ENCODE measurements at regions not wholly inside any gene's neighbourhood (a gene's known extent, or its start where the extent isn't known, plus 50 kb on each side); places are given as distances from the start of the nearest gene placed in this dataset.

- TF ChIP-seq ZNF248 (tag by site-specific recombination; IDR thresholded peaks at IDR 0.05) (no peak), ZNF530 (tag by site-specific recombination; IDR thresholded peaks at IDR 0.05; ENCODE audit: low read depth) (no peak)
- TF ChIP-seq, protein P1, sequence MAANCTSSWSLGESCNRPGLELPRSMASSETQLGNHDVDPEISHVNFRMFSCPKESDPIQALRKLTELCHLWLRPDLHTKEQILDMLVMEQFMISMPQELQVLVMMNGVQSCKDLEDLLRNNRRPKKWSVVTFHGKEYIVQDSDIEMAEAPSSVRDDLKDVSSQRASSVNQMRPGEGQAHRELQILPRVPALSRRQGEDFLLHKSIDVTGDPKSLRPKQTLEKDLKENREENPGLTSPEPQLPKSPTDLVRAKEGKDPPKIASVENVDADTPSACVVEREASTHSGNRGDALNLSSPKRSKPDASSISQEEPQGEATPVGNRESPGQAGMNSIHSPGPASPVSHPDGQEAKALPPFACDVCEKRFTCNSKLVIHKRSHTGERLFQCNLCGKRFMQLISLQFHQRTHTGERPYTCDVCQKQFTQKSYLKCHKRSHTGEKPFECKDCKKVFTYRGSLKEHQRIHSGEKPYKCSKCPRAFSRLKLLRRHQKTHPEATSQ (tag by site-specific recombination; IDR thresholded peaks at IDR 0.05) = no peak
- TF ChIP-seq, protein P2, sequence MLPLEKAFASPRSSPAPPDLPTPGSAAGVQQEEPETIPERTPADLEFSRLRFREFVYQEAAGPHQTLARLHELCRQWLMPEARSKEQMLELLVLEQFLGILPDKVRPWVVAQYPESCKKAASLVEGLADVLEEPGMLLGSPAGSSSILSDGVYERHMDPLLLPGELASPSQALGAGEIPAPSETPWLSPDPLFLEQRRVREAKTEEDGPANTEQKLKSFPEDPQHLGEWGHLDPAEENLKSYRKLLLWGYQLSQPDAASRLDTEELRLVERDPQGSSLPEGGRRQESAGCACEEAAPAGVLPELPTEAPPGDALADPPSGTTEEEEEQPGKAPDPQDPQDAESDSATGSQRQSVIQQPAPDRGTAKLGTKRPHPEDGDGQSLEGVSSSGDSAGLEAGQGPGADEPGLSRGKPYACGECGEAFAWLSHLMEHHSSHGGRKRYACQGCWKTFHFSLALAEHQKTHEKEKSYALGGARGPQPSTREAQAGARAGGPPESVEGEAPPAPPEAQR (tag by site-specific recombination; IDR thresholded peaks at IDR 0.05) = no peak
Observed at GRCh38 chr1:234661317-234661928, 51.4 kb upstream of the IRF2BP2 start (continued).

DNA sequence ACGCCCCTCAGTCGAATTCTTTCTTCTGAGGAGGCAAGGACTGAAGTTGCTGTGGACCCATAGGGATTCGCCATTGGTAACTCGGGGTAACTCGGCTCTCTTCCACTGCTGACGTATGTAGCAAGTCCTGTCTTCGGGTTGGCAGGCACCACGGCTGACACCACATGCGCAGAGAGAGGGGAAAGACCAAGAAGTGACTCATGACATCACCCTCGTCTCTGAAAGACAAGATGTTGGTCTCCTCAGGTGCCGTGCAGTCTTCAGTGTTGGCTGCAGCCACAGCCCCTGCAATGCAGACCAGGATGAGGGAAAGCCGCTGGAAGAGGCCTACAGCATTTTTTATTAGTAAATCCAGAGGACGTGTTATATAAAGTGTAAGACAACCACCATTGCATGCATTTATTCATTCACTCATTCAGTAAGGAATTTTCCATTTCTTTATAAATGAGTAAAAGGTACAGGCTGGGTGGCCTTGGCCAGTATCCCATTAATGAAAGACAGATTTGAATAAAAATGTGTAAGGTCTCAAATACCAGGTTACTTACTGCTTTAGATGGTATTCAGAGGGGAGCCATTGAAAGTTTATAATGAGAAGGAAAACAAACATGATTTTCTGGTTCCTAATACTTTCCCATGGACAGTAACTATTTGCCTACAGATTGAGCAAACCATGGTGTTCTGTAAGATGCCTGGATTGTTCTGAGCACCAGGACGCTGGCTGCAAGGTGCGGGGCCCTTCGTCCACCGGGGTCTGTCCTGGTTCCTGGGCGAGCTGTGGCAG is 50.7 kb upstream of the IRF2BP2 start:
- POLR2A ChIA-PET = interaction anchor here (0.6 to 0.8 kb wide), 2 partner anchors 48 to 63 kb away, joined by 3 read pairs; no protein-coding TSS in a partner anchor
- H3K27ac ChIP-seq (ENCODE audit: extremely low read depth, low read depth, low read length) = no peak overlapping the region
- no peak overlapping the region for H3K4me3 ChIP-seq (ENCODE audit: low read depth, low read length)
- CTCF ChIA-PET = no interaction called here
- no peaks in the 10 kb centered on the region for H3K9me3 ChIP-seq (ENCODE audit: control insufficient read depth, insufficient read depth, low read depth, low read length)
- no peaks in the 10 kb centered on the region for H3K4me1 ChIP-seq (ENCODE audit: control insufficient read depth, insufficient read depth, low read length)
- no peaks in the 10 kb centered on the region for H3K36me3 ChIP-seq (ENCODE audit: control insufficient read depth in 2 of 2, insufficient read depth in 1 of 2, low read length in 2 of 2)
- TF ChIP-seq ZNF830 (tag by site-specific recombination; IDR thresholded peaks at IDR 0.05; ENCODE audit: low read depth) = no peak
- TF ChIP-seq, protein P3, sequence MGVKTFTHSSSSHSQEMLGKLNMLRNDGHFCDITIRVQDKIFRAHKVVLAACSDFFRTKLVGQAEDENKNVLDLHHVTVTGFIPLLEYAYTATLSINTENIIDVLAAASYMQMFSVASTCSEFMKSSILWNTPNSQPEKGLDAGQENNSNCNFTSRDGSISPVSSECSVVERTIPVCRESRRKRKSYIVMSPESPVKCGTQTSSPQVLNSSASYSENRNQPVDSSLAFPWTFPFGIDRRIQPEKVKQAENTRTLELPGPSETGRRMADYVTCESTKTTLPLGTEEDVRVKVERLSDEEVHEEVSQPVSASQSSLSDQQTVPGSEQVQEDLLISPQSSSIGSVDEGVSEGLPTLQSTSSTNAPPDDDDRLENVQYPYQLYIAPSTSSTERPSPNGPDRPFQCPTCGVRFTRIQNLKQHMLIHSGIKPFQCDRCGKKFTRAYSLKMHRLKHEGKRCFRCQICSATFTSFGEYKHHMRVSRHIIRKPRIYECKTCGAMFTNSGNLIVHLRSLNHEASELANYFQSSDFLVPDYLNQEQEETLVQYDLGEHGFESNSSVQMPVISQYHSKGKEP (tag by site-specific recombination; IDR thresholded peaks at IDR 0.05) = no peak
- no peak for TF ChIP-seq ZNF174 (tag by site-specific recombination; IDR thresholded peaks at IDR 0.05)
- no peak for TF ChIP-seq PRDM4 (tag by site-specific recombination; IDR thresholded peaks at IDR 0.05)
- no peak for TF ChIP-seq ZNF394 (tag by site-specific recombination; IDR thresholded peaks at IDR 0.05; ENCODE audit: borderline replicate concordance)
- TF ChIP-seq ATF2 (tag by site-specific recombination; IDR thresholded peaks at IDR 0.05; ENCODE audit: low read depth) = no peak
- TF ChIP-seq ZNF558 (tag by site-specific recombination; IDR thresholded peaks at IDR 0.05) = no peak
- no peak for TF ChIP-seq TCF7L2 (IDR thresholded peaks at IDR 0.05; ENCODE audit: borderline replicate concordance, low read depth, low read length)
- TF ChIP-seq TRIM28 (IDR thresholded peaks at IDR 0.05; ENCODE audit: borderline replicate concordance, low read length) = no peak
- no peak for TF ChIP-seq GLI2 (tag by site-specific recombination; IDR thresholded peaks at IDR 0.05; ENCODE audit: borderline replicate concordance, low read depth)
- TF ChIP-seq, protein P4, sequence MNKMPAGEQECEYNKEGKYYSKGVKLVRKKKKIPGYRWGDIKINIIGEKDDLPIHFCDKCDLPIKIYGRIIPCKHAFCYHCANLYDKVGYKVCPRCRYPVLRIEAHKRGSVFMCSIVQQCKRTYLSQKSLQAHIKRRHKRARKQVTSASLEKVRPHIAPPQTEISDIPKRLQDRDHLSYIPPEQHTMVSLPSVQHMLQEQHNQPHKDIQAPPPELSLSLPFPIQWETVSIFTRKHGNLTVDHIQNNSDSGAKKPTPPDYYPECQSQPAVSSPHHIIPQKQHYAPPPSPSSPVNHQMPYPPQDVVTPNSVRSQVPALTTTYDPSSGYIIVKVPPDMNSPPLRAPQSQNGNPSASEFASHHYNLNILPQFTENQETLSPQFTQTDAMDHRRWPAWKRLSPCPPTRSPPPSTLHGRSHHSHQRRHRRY (tag by site-specific recombination; IDR thresholded peaks at IDR 0.05) = no peak
- TF ChIP-seq WT1 (tag by site-specific recombination; IDR thresholded peaks at IDR 0.05) = no peak
- no peak for TF ChIP-seq ZNF521 (tag by site-specific recombination; IDR thresholded peaks at IDR 0.05)
- TF ChIP-seq, protein P5, sequence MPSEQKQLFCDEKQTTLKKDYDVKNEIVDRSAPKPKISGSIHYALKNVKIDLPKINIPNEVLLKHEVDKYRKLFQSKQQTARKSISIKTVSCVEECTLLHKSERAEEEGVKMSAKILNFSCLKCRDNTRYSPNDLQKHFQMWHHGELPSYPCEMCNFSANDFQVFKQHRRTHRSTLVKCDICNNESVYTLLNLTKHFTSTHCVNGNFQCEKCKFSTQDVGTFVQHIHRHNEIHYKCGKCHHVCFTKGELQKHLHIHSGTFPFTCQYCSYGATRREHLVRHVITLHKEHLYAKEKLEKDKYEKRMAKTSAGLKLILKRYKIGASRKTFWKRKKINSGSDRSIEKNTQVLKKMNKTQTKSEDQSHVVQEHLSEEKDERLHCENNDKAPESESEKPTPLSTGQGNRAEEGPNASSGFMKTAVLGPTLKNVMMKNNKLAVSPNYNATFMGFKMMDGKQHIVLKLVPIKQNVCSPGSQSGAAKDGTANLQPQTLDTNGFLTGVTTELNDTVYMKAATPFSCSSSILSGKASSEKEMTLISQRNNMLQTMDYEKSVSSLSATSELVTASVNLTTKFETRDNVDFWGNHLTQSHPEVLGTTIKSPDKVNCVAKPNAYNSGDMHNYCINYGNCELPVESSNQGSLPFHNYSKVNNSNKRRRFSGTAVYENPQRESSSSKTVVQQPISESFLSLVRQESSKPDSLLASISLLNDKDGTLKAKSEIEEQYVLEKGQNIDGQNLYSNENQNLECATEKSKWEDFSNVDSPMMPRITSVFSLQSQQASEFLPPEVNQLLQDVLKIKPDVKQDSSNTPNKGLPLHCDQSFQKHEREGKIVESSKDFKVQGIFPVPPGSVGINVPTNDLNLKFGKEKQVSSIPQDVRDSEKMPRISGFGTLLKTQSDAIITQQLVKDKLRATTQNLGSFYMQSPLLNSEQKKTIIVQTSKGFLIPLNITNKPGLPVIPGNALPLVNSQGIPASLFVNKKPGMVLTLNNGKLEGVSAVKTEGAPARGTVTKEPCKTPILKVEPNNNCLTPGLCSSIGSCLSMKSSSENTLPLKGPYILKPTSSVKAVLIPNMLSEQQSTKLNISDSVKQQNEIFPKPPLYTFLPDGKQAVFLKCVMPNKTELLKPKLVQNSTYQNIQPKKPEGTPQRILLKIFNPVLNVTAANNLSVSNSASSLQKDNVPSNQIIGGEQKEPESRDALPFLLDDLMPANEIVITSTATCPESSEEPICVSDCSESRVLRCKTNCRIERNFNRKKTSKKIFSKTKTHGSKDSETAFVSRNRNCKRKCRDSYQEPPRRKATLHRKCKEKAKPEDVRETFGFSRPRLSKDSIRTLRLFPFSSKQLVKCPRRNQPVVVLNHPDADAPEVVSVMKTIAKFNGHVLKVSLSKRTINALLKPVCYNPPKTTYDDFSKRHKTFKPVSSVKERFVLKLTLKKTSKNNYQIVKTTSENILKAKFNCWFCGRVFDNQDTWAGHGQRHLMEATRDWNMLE (tag by site-specific recombination; conservative IDR thresholded peaks at IDR 0.05; ENCODE audit: low read depth) = no peak
- no peak for TF ChIP-seq ZNF10 (tag by site-specific recombination; IDR thresholded peaks at IDR 0.05)

Data from HEK293 (cell line).